ENCODE measurements at regions not wholly inside any gene's neighbourhood (a gene's known extent, or its start where the extent isn't known, plus 50 kb on each side); places are given as distances from the start of the nearest gene placed in this dataset.

DNA sequence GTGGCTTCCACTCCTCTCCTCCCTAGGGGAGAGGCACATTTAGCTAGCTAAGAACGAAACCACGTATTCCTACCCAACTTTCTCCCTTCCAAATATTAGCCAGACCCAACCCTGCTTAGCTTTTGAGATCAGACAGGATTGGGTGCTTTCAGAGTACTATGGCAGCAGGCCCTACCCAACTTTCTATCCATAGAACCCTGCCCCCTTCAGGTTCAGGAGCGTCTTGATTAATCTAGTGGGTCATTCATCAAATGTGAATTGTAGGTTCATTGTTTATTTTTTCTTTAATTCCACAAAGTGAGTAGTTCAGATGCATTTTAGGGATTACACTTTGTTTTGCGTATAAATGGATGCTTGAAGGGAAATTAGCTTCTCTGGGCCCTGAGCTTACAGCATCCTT is 188.3 kb downstream of the MIB1 start:
- no peaks in the 10 kb centered on the region for H3K36me3 ChIP-seq (ENCODE audit: control insufficient read depth in 1 of 2, insufficient read depth in 2 of 2, low read length in 2 of 2)
- POLR2A ChIA-PET: no interaction called here
- no peak overlapping the region for H3K27ac ChIP-seq (ENCODE audit: low read depth, low read length)
- H4K20me1 ChIP-seq (ENCODE audit: insufficient read depth): no peaks in the 10 kb centered on the region
- ATAC-seq (no peak), DNase-seq (ENCODE audit: low read depth, low spot score) (no peak)
- intact Hi-C loops (cut with micrococcal nuclease): no loop called here
- CTCF ChIA-PET: no interaction called here
- H3K4me2 ChIP-seq (ENCODE audit: low read length): no peak overlapping the region
- no peaks in the 10 kb centered on the region for H3K4me1 ChIP-seq (ENCODE audit: control insufficient read depth in 1 of 2, insufficient read depth in 2 of 2, low read length in 2 of 2)
- BruUV-seq (replicated peaks): no TSS peak
- RAD21 ChIA-PET (ENCODE audit: low non-redundant PET in 1 of 2, low total read pairs in 2 of 2, uncharacterized antibody in 2 of 2, unreplicated experiment in 2 of 2): no interaction called here
- no peak overlapping the region for H2AFZ ChIP-seq (ENCODE audit: low read depth, low read length, poor library complexity, severe bottlenecking)
- H3K27me3 ChIP-seq (ENCODE audit: insufficient read depth, low read length): no peaks in the 10 kb centered on the region
- no peaks in the 10 kb centered on the region for H3K79me2 ChIP-seq (ENCODE audit: insufficient read depth, low read length)
- no peak overlapping the region for H3K4me3 ChIP-seq (replicated peaks in 1 of 2; ENCODE audit: low read depth in 1 of 2, low read length in 2 of 2)
- TF ChIP-seq, protein P1, sequence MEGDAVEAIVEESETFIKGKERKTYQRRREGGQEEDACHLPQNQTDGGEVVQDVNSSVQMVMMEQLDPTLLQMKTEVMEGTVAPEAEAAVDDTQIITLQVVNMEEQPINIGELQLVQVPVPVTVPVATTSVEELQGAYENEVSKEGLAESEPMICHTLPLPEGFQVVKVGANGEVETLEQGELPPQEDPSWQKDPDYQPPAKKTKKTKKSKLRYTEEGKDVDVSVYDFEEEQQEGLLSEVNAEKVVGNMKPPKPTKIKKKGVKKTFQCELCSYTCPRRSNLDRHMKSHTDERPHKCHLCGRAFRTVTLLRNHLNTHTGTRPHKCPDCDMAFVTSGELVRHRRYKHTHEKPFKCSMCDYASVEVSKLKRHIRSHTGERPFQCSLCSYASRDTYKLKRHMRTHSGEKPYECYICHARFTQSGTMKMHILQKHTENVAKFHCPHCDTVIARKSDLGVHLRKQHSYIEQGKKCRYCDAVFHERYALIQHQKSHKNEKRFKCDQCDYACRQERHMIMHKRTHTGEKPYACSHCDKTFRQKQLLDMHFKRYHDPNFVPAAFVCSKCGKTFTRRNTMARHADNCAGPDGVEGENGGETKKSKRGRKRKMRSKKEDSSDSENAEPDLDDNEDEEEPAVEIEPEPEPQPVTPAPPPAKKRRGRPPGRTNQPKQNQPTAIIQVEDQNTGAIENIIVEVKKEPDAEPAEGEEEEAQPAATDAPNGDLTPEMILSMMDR (IDR thresholded peaks at IDR 0.05 in 2 of 3, conservative IDR thresholded peaks at IDR 0.05 in 1 of 3; ENCODE audit: borderline replicate concordance in 1 of 3, insufficient read depth in 1 of 3, low read depth in 2 of 3, low read length in 2 of 3): peak in 1 of 3 experiments; percentile 28; a peak in 2 of 6 replicates
- no peak for TF ChIP-seq EZH2 (IDR thresholded peaks at IDR 0.05)
- no peaks in the 10 kb centered on the region for H3K9me2 ChIP-seq (ENCODE audit: insufficient read depth)
- H3K9me3 ChIP-seq (ENCODE audit: control insufficient read depth in 1 of 2, insufficient read depth in 1 of 2, low read depth in 1 of 2, low read length in 2 of 2): peaks cover 0 to 3% of the 10 kb centered on the region in 2 experiments; a peak in 1 of 4 replicates
- H3K9ac ChIP-seq (ENCODE audit: low read length): no peak overlapping the region

DNA sequence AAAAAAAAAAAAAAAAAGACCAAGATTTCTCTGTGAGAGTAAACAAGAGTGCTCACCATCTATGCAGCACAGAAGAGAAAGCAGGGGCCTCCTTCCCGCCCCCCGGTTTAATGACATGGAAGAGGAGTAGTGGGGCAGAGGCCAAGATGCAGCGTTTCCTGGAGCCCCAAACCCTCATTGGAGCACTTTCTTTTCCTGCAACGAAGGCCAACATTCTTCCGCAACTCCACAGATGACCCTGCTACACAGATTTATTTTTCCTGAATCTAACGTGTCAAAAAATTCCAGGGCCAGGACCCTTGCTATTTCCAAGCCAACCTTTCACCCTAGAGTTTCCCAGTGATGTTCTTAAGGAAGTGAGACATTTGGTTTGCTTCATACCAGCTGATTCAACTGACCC is 189.6 kb downstream of the MIB1 start:
- RAD21 ChIA-PET (ENCODE audit: low non-redundant PET in 1 of 2, low total read pairs in 2 of 2, uncharacterized antibody in 2 of 2, unreplicated experiment in 2 of 2): no interaction called here
- H2AFZ ChIP-seq (ENCODE audit: low read depth, low read length, poor library complexity, severe bottlenecking): no peak overlapping the region

More for the DNA sequence above, 189.6 kb downstream of the MIB1 start:
- no peaks in the 10 kb centered on the region for H3K36me3 ChIP-seq (ENCODE audit: control insufficient read depth in 1 of 2, insufficient read depth in 2 of 2, low read length in 2 of 2)
- no peaks in the 10 kb centered on the region for H3K4me1 ChIP-seq (ENCODE audit: control insufficient read depth in 1 of 2, insufficient read depth in 2 of 2, low read length in 2 of 2)
- no peak for ATAC-seq
- no peak overlapping the region for H3K9ac ChIP-seq (ENCODE audit: low read length)
- H4K20me1 ChIP-seq (ENCODE audit: insufficient read depth): no peaks in the 10 kb centered on the region
- H3K27ac ChIP-seq (ENCODE audit: low read depth, low read length): no peak overlapping the region
- H3K9me2 ChIP-seq (ENCODE audit: insufficient read depth): no peaks in the 10 kb centered on the region
- no peak for TF ChIP-seq RAD21 (IDR thresholded peaks at IDR 0.05; ENCODE audit: low read depth)
- TF ChIP-seq EGR1 (IDR thresholded peaks at IDR 0.05; ENCODE audit: low read depth): no peak
- TF ChIP-seq TCF7L2 (IDR thresholded peaks at IDR 0.05; ENCODE audit: borderline replicate concordance, extremely low read depth, insufficient read depth, insufficient read length): no peak
- TF ChIP-seq, protein P2, sequence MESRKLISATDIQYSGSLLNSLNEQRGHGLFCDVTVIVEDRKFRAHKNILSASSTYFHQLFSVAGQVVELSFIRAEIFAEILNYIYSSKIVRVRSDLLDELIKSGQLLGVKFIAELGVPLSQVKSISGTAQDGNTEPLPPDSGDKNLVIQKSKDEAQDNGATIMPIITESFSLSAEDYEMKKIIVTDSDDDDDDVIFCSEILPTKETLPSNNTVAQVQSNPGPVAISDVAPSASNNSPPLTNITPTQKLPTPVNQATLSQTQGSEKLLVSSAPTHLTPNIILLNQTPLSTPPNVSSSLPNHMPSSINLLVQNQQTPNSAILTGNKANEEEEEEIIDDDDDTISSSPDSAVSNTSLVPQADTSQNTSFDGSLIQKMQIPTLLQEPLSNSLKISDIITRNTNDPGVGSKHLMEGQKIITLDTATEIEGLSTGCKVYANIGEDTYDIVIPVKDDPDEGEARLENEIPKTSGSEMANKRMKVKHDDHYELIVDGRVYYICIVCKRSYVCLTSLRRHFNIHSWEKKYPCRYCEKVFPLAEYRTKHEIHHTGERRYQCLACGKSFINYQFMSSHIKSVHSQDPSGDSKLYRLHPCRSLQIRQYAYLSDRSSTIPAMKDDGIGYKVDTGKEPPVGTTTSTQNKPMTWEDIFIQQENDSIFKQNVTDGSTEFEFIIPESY (IDR thresholded peaks at IDR 0.05; ENCODE audit: extremely low read depth, insufficient replicate concordance, low read length): no peak
- TF ChIP-seq, protein P3, sequence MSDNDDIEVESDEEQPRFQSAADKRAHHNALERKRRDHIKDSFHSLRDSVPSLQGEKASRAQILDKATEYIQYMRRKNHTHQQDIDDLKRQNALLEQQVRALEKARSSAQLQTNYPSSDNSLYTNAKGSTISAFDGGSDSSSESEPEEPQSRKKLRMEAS (IDR thresholded peaks at IDR 0.05): no peak
- TF ChIP-seq, protein P4, sequence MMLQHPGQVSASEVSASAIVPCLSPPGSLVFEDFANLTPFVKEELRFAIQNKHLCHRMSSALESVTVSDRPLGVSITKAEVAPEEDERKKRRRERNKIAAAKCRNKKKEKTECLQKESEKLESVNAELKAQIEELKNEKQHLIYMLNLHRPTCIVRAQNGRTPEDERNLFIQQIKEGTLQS (IDR thresholded peaks at IDR 0.05): no peak
- TF ChIP-seq EZH2 (IDR thresholded peaks at IDR 0.05): no peak
- no peak for TF ChIP-seq EZH2phosphoT487 (IDR thresholded peaks at IDR 0.05; ENCODE audit: borderline replicate concordance)
- TF ChIP-seq, protein P1 (IDR thresholded peaks at IDR 0.05 in 2 of 3, conservative IDR thresholded peaks at IDR 0.05 in 1 of 3; ENCODE audit: borderline replicate concordance in 1 of 3, insufficient read depth in 1 of 3, low read depth in 2 of 3, low read length in 2 of 3): no peak
- no peak for TF ChIP-seq ELF1 (IDR thresholded peaks at IDR 0.05; ENCODE audit: borderline replicate concordance, low read depth)
- no peak for TF ChIP-seq SP1 (IDR thresholded peaks at IDR 0.05; ENCODE audit: low read depth)
- TF ChIP-seq POLR2AphosphoS5 (IDR thresholded peaks at IDR 0.05; ENCODE audit: low read depth, low read length): no peak
- no peak for TF ChIP-seq SIN3A (IDR thresholded peaks at IDR 0.05; ENCODE audit: low read depth)
- TF ChIP-seq ZFX (IDR thresholded peaks at IDR 0.05): no peak
- POLR2A ChIA-PET: no interaction called here
- H3K27me3 ChIP-seq (ENCODE audit: insufficient read depth, low read length): no peaks in the 10 kb centered on the region
- intact Hi-C loops (cut with micrococcal nuclease): no loop called here
- no peak overlapping the region for H3K4me2 ChIP-seq (ENCODE audit: low read length)
- peaks cover 0 to 3% of the 10 kb centered on the region in 2 experiments; a peak in 1 of 4 replicates for H3K9me3 ChIP-seq (ENCODE audit: control insufficient read depth in 1 of 2, insufficient read depth in 1 of 2, low read depth in 1 of 2, low read length in 2 of 2)
- H3K4me3 ChIP-seq (replicated peaks in 1 of 2; ENCODE audit: low read depth in 1 of 2, low read length in 2 of 2): no peak overlapping the region
- CTCF ChIA-PET: no interaction called here
- no peaks in the 10 kb centered on the region for H3K79me2 ChIP-seq (ENCODE audit: insufficient read depth, low read length)
- no TSS peak for BruUV-seq (replicated peaks)
- DNase-seq (ENCODE audit: low read depth, low spot score): no peak

Measured in HCT116 (cell line).